ENCODE measurements at regions not wholly inside any gene's neighbourhood (a gene's known extent, or its start where the extent isn't known, plus 50 kb on each side); places are given as distances from the start of the nearest gene placed in this dataset.
A peak's percentile ranks its signal among the peaks of the same experiment; 100 is the strongest.

GRCh38 chr12:109648521-109648920, 65.1 kb upstream of the FAM222A start:
- CTCF ChIA-PET, result no interaction called here
- no peaks in the 10 kb centered on the region for H3K36me3 Mint-ChIP-seq
- no peaks in the 10 kb centered on the region for H3K9me3 Mint-ChIP-seq (ENCODE audit: low read depth)
- no peaks in the 10 kb centered on the region for H3K4me1 Mint-ChIP-seq
- H3K4me3 Mint-ChIP-seq, result no peak overlapping the region
- no peak overlapping the region for H3K27ac Mint-ChIP-seq
- ATAC-seq (no peak), DNase-seq (no peak)
- H3K27me3 Mint-ChIP-seq, result peaks cover 22% of the 10 kb centered on the region

GRCh38 chr12:109650808-109651207, 62.8 kb upstream of the FAM222A start:
- Mint-ChIP-seq H3K27me3 (peaks cover 22% of the 10 kb centered on the region), H3K4me1 (no peaks in the 10 kb centered on the region)

DNA sequence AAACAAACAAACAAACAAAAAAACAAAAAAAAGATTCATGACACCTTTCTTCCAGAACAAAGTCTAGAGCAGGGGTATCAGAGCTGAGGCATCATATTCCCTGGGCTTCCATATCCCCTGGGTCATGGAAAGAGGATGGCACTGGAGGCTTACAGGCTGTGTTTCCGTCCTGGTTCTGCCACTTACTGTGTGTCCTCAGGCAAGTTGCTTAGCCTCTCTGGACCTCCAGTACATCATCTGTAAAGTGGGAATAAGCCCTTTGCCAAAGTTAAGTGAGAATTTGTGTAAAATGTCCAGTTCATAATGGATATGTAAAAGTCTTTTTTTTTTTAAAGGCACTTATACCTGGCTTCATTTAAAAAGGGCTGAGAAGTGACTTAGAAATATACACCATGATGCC, 62.0 kb upstream of the FAM222A start:
- no peak for ATAC-seq
- H3K27me3 Mint-ChIP-seq, result peaks cover 21% of the 10 kb centered on the region
- no peak overlapping the region for H3K4me3 Mint-ChIP-seq
- no peaks in the 10 kb centered on the region for H3K9me3 Mint-ChIP-seq (ENCODE audit: low read depth)
- no peaks in the 10 kb centered on the region for H3K4me1 Mint-ChIP-seq
- DNase-seq, result no peak
- no peaks in the 10 kb centered on the region for H3K36me3 Mint-ChIP-seq
- CTCF ChIA-PET, result interaction anchor here (1.0 kb wide), 1 partner anchor 54 kb away, joined by 3 read pairs; no protein-coding TSS in a partner anchor
- H3K27ac Mint-ChIP-seq, result no peak overlapping the region

More at GRCh38 chr12:109650808-109651207, 62.8 kb upstream of the FAM222A start:
- CTCF ChIA-PET, result no interaction called here
- ATAC-seq, result no peak
- DNase-seq, result no peak
- Mint-ChIP-seq H3K27ac (no peak overlapping the region), H3K36me3 (no peaks in the 10 kb centered on the region), H3K9me3 (ENCODE audit: low read depth) (no peaks in the 10 kb centered on the region), H3K4me3 (no peak overlapping the region)

GRCh38 chr12:109652233-109652976, 61.2 kb upstream of the FAM222A start:
- no peak for ATAC-seq
- H3K4me1 Mint-ChIP-seq, result no peaks in the 10 kb centered on the region
- DNase-seq, result no peak
- H3K4me3 Mint-ChIP-seq, result no peak overlapping the region
- CTCF ChIA-PET, result interaction anchor here (1.0 kb wide), 1 partner anchor 55 kb away, joined by 3 read pairs; no protein-coding TSS in a partner anchor
- H3K9me3 Mint-ChIP-seq (ENCODE audit: low read depth), result no peaks in the 10 kb centered on the region
- H3K27me3 Mint-ChIP-seq, result peaks cover 16% of the 10 kb centered on the region
- H3K36me3 Mint-ChIP-seq, result no peaks in the 10 kb centered on the region
- H3K27ac Mint-ChIP-seq, result no peak overlapping the region

DNA sequence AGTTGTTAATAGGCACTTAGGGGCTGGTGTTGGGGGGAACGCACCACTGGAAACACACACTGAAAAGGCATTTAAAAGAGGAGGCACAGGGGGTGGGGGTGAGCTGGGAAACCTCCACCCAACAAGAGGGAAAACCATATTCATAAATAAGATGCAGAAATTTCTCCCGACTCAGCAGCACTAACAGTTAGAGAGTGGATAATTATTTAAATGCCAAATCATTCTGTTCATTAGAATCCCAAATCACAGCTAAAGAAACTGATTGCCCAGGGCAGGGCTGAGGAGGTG, 60.7 kb upstream of the FAM222A start:
- Mint-ChIP-seq H3K4me3 (no peak overlapping the region), H3K9me3 (ENCODE audit: low read depth) (no peaks in the 10 kb centered on the region), H3K27me3 (peaks cover 16% of the 10 kb centered on the region), H3K36me3 (no peaks in the 10 kb centered on the region), H3K4me1 (no peaks in the 10 kb centered on the region), H3K27ac (no peak overlapping the region)
- DNase-seq, result no peak
- ATAC-seq, result no peak
- CTCF ChIA-PET, result no interaction called here

DNA sequence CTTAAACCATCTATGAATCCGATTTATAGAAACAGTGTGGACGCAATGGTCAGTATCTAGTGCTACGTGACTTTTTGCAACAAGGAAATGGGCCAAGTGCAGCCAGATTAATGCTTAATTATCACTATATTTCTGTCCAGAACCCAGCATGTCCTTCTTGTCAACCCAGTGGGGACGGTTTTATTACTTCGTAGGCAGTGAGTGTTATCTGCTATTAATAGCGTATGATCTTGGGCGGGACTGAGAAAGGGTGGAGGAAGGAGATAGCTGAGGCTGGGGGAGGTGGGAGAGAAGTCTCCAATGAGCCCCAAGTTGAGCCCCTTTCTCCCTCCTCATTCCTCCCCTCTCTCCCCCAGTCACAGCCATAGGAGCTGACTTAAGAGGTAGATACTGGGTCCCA, 59.7 kb upstream of the FAM222A start:
- Mint-ChIP-seq H3K4me3 (no peak overlapping the region), H3K27me3 (peaks cover 16% of the 10 kb centered on the region), H3K27ac (no peak overlapping the region), H3K9me3 (ENCODE audit: low read depth) (no peaks in the 10 kb centered on the region), H3K4me1 (no peaks in the 10 kb centered on the region), H3K36me3 (no peaks in the 10 kb centered on the region)
- DNase-seq, result no peak
- CTCF ChIA-PET, result no interaction called here
- ATAC-seq, result no peak

DNA sequence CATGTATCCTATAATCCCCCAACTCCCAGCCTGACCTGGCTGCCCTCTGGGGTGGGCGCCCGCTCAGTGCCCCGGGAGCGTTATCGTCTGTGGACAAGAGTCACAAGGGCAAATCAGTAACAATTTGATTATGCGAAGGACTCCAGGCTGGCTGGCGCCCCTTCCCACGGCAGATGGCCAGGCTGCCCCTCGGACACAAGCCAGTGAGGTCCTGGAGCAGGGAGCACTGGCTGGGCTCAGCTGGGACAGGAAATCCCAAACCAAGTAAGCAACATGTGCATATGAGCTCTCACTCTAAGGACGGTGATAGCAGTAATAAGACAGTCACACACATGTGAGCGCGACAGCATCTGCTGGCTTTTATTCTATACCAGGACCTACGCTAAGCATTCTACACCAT, 59.3 kb upstream of the FAM222A start:
- peak; percentile 20 for ATAC-seq
- Mint-ChIP-seq H3K27me3 (peaks cover 16% of the 10 kb centered on the region), H3K27ac (no peak overlapping the region), H3K4me3 (no peak overlapping the region), H3K36me3 (no peaks in the 10 kb centered on the region), H3K9me3 (ENCODE audit: low read depth) (no peaks in the 10 kb centered on the region), H3K4me1 (no peaks in the 10 kb centered on the region)
- DNase-seq, result no peak
- CTCF ChIA-PET, result no interaction called here

DNA sequence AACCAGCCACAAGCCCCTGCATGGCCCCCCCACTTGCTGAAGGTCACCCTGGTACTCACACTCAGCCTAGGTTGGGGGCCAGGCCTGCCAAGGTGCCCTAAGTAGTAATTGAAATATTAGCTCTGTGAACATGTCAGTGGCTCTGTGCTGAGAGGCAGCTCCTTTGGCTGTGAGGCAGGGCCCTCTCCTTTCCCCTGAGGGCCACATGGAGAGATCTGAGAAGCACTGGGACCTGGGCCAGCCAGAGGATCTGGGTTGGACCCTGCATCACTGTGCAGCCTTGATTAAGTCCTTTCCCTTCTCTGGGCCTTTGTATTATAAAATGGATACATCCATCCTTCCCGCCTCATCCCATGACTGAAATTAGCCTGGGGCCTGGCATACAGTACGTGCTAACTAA, 58.0 kb upstream of the FAM222A start:
- Mint-ChIP-seq H3K27me3 (peaks cover 16% of the 10 kb centered on the region), H3K9me3 (ENCODE audit: low read depth) (no peaks in the 10 kb centered on the region), H3K4me1 (no peaks in the 10 kb centered on the region), H3K36me3 (no peaks in the 10 kb centered on the region), H3K27ac (no peak overlapping the region), H3K4me3 (no peak overlapping the region)
- CTCF ChIA-PET, result no interaction called here
- no peak for ATAC-seq
- DNase-seq, result no peak

DNA sequence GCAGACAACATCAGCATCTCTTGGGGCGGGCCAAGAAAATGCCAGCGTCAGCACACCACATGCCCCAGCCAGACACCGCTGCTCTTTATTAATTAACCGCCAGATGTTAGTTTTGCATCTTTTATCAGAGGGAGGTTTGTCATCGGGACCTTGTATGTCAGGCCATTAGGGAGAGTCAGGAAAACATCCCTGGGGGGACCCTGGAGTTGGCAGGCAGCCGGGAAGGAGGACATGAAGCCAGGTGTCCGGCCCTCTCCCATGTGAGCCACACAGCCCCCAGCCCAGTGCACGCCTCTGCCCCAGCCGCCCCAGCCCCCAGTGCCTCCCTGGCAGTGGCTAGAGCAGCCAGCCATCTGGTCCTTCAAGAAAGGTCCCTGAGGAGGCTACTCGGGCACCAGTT, 56.9 kb upstream of the FAM222A start:
- Mint-ChIP-seq H3K4me1 (no peaks in the 10 kb centered on the region), H3K9me3 (ENCODE audit: low read depth) (no peaks in the 10 kb centered on the region), H3K36me3 (no peaks in the 10 kb centered on the region), H3K4me3 (no peak overlapping the region), H3K27ac (no peak overlapping the region), H3K27me3 (peaks cover 16% of the 10 kb centered on the region)
- CTCF ChIA-PET, result no interaction called here
- no peak for DNase-seq
- ATAC-seq, result no peak

GRCh38 chr12:109663795-109664194, 49.8 kb upstream of the FAM222A start:
- no peaks in the 10 kb centered on the region for H3K9me3 Mint-ChIP-seq (ENCODE audit: low read depth)
- CTCF ChIA-PET, result no interaction called here
- ATAC-seq (no peak), DNase-seq (no peak)
- H3K36me3 Mint-ChIP-seq, result no peaks in the 10 kb centered on the region
- H3K27me3 Mint-ChIP-seq, result peaks cover 8% of the 10 kb centered on the region
- H3K4me1 Mint-ChIP-seq, result no peaks in the 10 kb centered on the region
- H3K27ac Mint-ChIP-seq, result no peak overlapping the region
- H3K4me3 Mint-ChIP-seq, result no peak overlapping the region
